C4-2B (cell line): ENCODE measurements at regions not wholly inside any gene's neighbourhood (a gene's known extent, or its start where the extent isn't known, plus 50 kb on each side); places are given as distances from the start of the nearest gene placed in this dataset.

Experiments used
- H3K27ac ChIP-seq: fragments of 450-650 bp; 2 replicates; pipeline ENCODE4 v1.5.1; 2017
- CTCF ChIP-seq: fragments of 450-650 bp; conservative IDR thresholded peaks from 2 replicates; pipeline ENCODE4 v1.5.1; 2017; ENCODE audit warnings: mild to moderate bottlenecking
- ZFX ChIP-seq: fragments of 450-650 bp; IDR thresholded peaks from 2 replicates; pipeline ENCODE4 v1.6.1; 2017

- H3K27ac ChIP-seq, result no peak overlapping the region
- TF ChIP-seq CTCF (no peak), ZFX (no peak)
Measured at GRCh38 chr11:70512716-70513115, 114.4 kb downstream of the CTTN start.

- TF ChIP-seq CTCF (no peak), ZFX (no peak)
- H3K27ac ChIP-seq, result no peak overlapping the region
Measured at GRCh38 chr11:70517203-70517602, 118.9 kb downstream of the CTTN start.

GRCh38 chr11:70517988-70518907 lies 119.9 kb downstream of the CTTN start:
- TF ChIP-seq CTCF, result no peak
- no peak for TF ChIP-seq ZFX
- no peak overlapping the region for H3K27ac ChIP-seq

- no peak for TF ChIP-seq CTCF
- TF ChIP-seq ZFX, result no peak
- no peak overlapping the region for H3K27ac ChIP-seq
Measured at GRCh38 chr11:70519117-70519516, 120.8 kb downstream of the CTTN start.

- TF ChIP-seq CTCF (no peak), ZFX (no peak)
- no peak overlapping the region for H3K27ac ChIP-seq
Measured at GRCh38 chr11:70521475-70522308, 123.4 kb downstream of the CTTN start.

- TF ChIP-seq CTCF, result no peak
- no peak for TF ChIP-seq ZFX
- no peak overlapping the region for H3K27ac ChIP-seq
Measured at GRCh38 chr11:70522309-70522592, 123.9 kb downstream of the CTTN start.
